GM12878 (cell line): ENCODE measurements at regions not wholly inside any gene's neighbourhood (a gene's known extent, or its start where the extent isn't known, plus 50 kb on each side); places are given as distances from the start of the nearest gene placed in this dataset.

Experiments
- ASH2L ChIP-seq: fragments of 300-600, 200-600 bp; sonication (generic); IDR thresholded peaks from 2 replicates; pipeline ENCODE4 v1.6.1; 2017; ENCODE audit warnings: low read depth, mild to moderate bottlenecking, borderline replicate concordance
- BACH1 ChIP-seq: fragments of 450-650 bp; IDR thresholded peaks from 2 replicates; pipeline ENCODE4 v1.6.1; 2017; ENCODE audit warnings: mild to moderate bottlenecking, borderline replicate concordance
- BHLHE40 ChIP-seq, 2 experiments: fragments of 450-650 bp in 1 of 2; IDR thresholded peaks; 2 replicates each; pipeline ENCODE4 v1.6.1; 2011 to 2017; ENCODE audit warnings: low read depth in 2 of 2, borderline replicate concordance in 1 of 2, improper control_type of control experiment in 1 of 2, low read length in 1 of 2, mild to moderate bottlenecking in 1 of 2
- BRCA1 ChIP-seq: IDR thresholded peaks from 2 replicates; pipeline ENCODE4 v1.6.1; 2011; ENCODE audit warnings: low read depth, low read length, improper control_type of control experiment
- EGR1 ChIP-seq, 2 experiments: IDR thresholded peaks; 1 replicate in 1 of 2; 2 replicates in 1 of 2; pipeline ENCODE4 v1.6.1; 2011 to 2012; ENCODE audit warnings: low read depth in 2 of 2, low read length in 2 of 2, borderline replicate concordance in 1 of 2, mild to moderate bottlenecking in 1 of 2, moderate library complexity in 1 of 2
- EZH2 ChIP-seq: IDR thresholded peaks from 2 replicates; pipeline ENCODE4 v1.6.1; 2012; ENCODE audit warnings: low read depth, mild to moderate bottlenecking, control low read depth, inconsistent platforms, low read length, borderline replicate concordance; ENCODE audit not compliant: control insufficient read depth
- POLR2A ChIP-seq: IDR thresholded peaks from 2 replicates; pipeline ENCODE4 v1.6.1; 2011; ENCODE audit warnings: low read depth, mild to moderate bottlenecking, low read length
- TF ChIP-seq, protein P1 (sequence below), 3 experiments: IDR thresholded peaks in 2 of 3; conservative IDR thresholded peaks in 1 of 3; 2 replicates each; pipeline ENCODE4 v1.5.1; 2011; ENCODE audit warnings: low read depth in 3 of 3, low read length in 3 of 3, mild to moderate bottlenecking in 3 of 3, control low read depth in 2 of 3, moderate library complexity in 2 of 3, inconsistent platforms in 1 of 3, mixed read lengths in 1 of 3; ENCODE audit not compliant: control insufficient read depth in 2 of 3, insufficient read depth in 1 of 3; ENCODE audit errors: extremely low read depth in 1 of 3

DNA sequence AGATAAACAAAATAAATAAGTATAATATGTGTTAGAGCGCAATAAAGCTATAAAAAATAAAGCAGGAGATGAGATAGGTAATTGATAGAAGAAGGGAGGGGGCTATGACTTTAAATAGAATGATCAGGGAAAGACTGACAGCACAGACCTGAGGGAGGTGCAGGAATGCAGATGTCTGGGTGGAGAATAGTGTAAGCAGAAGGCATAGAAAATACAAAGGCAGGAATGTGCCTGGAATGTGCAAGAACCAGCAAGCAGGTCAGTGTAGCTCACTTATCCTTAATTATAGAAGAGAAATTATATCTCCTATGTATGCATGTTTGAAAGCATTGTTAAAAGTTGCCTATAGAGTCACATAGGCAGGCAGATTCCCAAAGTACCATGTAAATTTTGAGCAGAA lies 239.4 kb upstream of the SOX14 start:
- TF ChIP-seq BHLHE40 (IDR thresholded peaks at IDR 0.05; ENCODE audit: borderline replicate concordance in 1 of 2, low read depth in 2 of 2, low read length in 1 of 2) (no peak), EGR1 (IDR thresholded peaks at IDR 0.05; ENCODE audit: borderline replicate concordance in 1 of 2, low read depth in 2 of 2, low read length in 2 of 2) (no peak), ASH2L (no peak), POLR2A (no peak), BRCA1 (no peak), EZH2 (no peak), BACH1 (no peak)
- TF ChIP-seq, protein P1, sequence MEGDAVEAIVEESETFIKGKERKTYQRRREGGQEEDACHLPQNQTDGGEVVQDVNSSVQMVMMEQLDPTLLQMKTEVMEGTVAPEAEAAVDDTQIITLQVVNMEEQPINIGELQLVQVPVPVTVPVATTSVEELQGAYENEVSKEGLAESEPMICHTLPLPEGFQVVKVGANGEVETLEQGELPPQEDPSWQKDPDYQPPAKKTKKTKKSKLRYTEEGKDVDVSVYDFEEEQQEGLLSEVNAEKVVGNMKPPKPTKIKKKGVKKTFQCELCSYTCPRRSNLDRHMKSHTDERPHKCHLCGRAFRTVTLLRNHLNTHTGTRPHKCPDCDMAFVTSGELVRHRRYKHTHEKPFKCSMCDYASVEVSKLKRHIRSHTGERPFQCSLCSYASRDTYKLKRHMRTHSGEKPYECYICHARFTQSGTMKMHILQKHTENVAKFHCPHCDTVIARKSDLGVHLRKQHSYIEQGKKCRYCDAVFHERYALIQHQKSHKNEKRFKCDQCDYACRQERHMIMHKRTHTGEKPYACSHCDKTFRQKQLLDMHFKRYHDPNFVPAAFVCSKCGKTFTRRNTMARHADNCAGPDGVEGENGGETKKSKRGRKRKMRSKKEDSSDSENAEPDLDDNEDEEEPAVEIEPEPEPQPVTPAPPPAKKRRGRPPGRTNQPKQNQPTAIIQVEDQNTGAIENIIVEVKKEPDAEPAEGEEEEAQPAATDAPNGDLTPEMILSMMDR (IDR thresholded peaks at IDR 0.05 in 2 of 3, conservative IDR thresholded peaks at IDR 0.05 in 1 of 3; ENCODE audit: control insufficient read depth in 2 of 3, extremely low read depth in 1 of 3, insufficient read depth in 1 of 3, low read depth in 3 of 3, low read length in 3 of 3) = no peak
